Psoas muscle (tissue), 7 donors: ENCODE measurements at regions not wholly inside any gene's neighbourhood (a gene's known extent, or its start where the extent isn't known, plus 50 kb on each side); places are given as distances from the start of the nearest gene placed in this dataset.

Experiments used
- ATAC-seq, 4 donors: fragments of 200-7000 bp; cut with Tn5 transposase; one replicate each; pipeline ENCODE4 v1.9.1; 2020; ENCODE audit warnings: moderate library complexity in 3 of 4, mild to moderate bottlenecking in 2 of 4
- DNase-seq, 2 donors: peaks; one replicate each; pipeline ENCODE4 v3.0.0-alpha.2; 2020
- H3K27ac ChIP-seq: fragments of 200-600 bp; one replicate; pipeline ENCODE4 v1.8.0; 2022
- H3K27me3 ChIP-seq, 3 donors: fragments of 200-600 bp in 1 of 3; one replicate each; pipeline versions ENCODE4 v1.6.1 to v1.8.0; 2013 to 2022; ENCODE audit warnings: low read length in 2 of 3, mild to moderate bottlenecking in 2 of 3, moderate library complexity in 1 of 3; ENCODE audit not compliant: insufficient read depth in 3 of 3
- H3K36me3 ChIP-seq, 2 donors: fragments of 200-600 bp in 1 of 2; one replicate each; pipeline versions ENCODE4 v1.6.1 to v1.8.0; 2013 to 2022; ENCODE audit warnings: low read depth in 1 of 2, mild to moderate bottlenecking in 1 of 2, moderate library complexity in 1 of 2; ENCODE audit not compliant: insufficient read depth in 1 of 2
- H3K4me1 ChIP-seq: fragments of 200-600 bp; one replicate; pipeline ENCODE4 v1.8.0; 2022
- H3K4me3 ChIP-seq: fragments of 200-600 bp; one replicate; pipeline ENCODE4 v1.8.0; 2022; ENCODE audit warnings: mild to moderate bottlenecking
- H3K9me3 ChIP-seq: fragments of 200-600 bp; one replicate; pipeline ENCODE4 v1.8.0; 2022
- WGBS, 3 donors: extraction: QIAGEN DNeasy Blood & Tissue Kit; methylation state at CpG; one replicate each; pipeline versions ENCODE4 v1.1.6 to v1.1.7; 2013; 5-methylcytosine and 5-hydroxymethylcytosine counted together
- intact Hi-C, 2 donors: fragments of 100-400 bp; cut with DNase I; formaldehyde crosslinking; loops; one replicate each; pipeline versions ENCODE4 v1.11.0 to v1.14.2; 2022
- TF ChIP-seq, protein P1 (sequence below): fragments of 200-600 bp; IDR thresholded peaks from one replicate; pipeline ENCODE4 v1.8.0; 2022; ENCODE audit warnings: antibody characterized with exemption
- donor health status: healthy with polysubstance abuse.
- donor health status: DM: no; HTN: no; CAD: no; lungs with moderate emphysema.
- donor health status: Bipolar disorder and iron deficiency.
- donor health status: healthy.
- donor health status: DM: yes; HTN: yes; CAD: no.
- donor health status: DM: no; HTN: no; CAD: no.
- donor health status: DM: yes; HTN: yes; CAD: no.

DNA sequence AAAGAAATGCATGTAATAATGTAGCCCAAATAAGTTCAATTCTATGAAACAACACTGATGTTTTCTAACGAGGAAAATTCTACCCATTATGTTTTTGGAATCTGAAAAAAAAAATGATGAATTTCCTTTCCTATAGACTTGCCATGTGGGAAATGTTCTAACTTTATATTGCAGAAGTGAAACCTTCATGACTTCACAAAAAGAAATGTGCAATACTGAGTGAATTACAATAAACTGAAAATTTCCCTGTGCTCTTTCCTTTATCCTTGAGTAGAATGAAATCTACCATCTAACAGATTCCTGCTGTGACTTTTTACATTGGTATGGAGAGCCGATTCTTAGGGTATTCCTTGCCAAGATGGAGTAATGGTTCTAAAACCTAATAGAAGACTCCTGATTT is 1622.5 kb downstream of the MAT2B start:
- no peak for ATAC-seq
- H3K36me3 ChIP-seq: no peaks in the 10 kb centered on the region
- TF ChIP-seq, protein P1, sequence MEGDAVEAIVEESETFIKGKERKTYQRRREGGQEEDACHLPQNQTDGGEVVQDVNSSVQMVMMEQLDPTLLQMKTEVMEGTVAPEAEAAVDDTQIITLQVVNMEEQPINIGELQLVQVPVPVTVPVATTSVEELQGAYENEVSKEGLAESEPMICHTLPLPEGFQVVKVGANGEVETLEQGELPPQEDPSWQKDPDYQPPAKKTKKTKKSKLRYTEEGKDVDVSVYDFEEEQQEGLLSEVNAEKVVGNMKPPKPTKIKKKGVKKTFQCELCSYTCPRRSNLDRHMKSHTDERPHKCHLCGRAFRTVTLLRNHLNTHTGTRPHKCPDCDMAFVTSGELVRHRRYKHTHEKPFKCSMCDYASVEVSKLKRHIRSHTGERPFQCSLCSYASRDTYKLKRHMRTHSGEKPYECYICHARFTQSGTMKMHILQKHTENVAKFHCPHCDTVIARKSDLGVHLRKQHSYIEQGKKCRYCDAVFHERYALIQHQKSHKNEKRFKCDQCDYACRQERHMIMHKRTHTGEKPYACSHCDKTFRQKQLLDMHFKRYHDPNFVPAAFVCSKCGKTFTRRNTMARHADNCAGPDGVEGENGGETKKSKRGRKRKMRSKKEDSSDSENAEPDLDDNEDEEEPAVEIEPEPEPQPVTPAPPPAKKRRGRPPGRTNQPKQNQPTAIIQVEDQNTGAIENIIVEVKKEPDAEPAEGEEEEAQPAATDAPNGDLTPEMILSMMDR: no peak
- no peak overlapping the region for H3K27ac ChIP-seq
- no peaks in the 10 kb centered on the region for H3K27me3 ChIP-seq
- intact Hi-C loops: no loop called here
- no peaks in the 10 kb centered on the region for H3K4me1 ChIP-seq
- no peak for DNase-seq
- no peaks in the 10 kb centered on the region for H3K9me3 ChIP-seq
- 55 to 70% (median 57%) methylated on average over 2 of the region's 2 CpGs for WGBS, 3 donors
- H3K4me3 ChIP-seq: no peak overlapping the region

DNA sequence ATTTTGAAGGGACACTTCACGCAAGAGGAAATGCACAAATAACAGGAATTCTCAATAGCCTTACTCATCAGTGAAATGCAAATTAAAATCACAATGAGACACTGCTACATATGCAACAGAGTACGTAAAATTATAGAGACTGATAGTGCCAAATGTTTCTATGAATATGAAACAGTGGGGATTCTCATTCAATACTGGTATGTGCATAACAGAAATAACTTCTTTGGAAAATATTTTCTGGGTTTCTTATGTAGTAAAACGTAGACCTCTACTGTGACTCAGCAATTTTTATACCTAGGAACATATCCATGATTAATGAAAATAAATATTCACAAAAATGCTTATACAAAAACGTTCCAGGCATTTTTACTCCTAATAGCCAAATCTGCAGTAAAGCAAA is 1625.2 kb downstream of the MAT2B start:
- Histone ChIP-seq H3K4me3 (no peak overlapping the region), H3K27ac (no peak overlapping the region), H3K27me3 (no peaks in the 10 kb centered on the region), H3K36me3 (no peaks in the 10 kb centered on the region), H3K4me1 (no peaks in the 10 kb centered on the region), H3K9me3 (no peaks in the 10 kb centered on the region)
- 58 to 64% (median 60%) methylated on average over 4 of the region's 4 CpGs for WGBS, 3 donors
- TF ChIP-seq, protein P1: no peak
- no peak for ATAC-seq
- DNase-seq: no peak
- intact Hi-C loops: no loop called here

GRCh38 chr5:165134155-165134554 is 1628.7 kb downstream of the MAT2B start:
- H3K4me1 ChIP-seq: no peaks in the 10 kb centered on the region
- 62 to 68% (median 67%) methylated on average over 6 of the region's 6 CpGs for WGBS, 3 donors
- intact Hi-C loops: no loop called here

DNA sequence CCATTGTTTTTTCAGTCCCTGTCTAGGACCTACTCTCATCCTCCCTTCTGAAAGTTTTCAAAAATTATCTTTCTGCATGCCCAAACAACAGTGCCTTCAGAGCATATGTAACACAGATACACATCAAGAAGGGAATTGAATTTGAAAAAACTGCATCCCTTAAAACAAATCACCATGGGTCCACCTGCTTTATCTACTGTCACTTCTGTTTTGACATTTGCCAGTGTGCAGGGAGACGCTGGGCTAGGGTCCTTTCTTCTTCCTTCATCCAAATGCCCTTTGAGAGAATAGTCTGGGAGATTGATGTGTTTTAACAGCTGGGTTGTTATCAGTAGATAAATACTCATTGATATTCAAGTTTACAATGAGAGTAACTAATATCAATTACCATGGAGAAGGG is 1630.1 kb downstream of the MAT2B start:
- Histone ChIP-seq H3K9me3 (no peaks in the 10 kb centered on the region), H3K27ac (no peak overlapping the region), H3K4me1 (no peaks in the 10 kb centered on the region), H3K36me3 (no peaks in the 10 kb centered on the region), H3K27me3 (no peaks in the 10 kb centered on the region), H3K4me3 (no peak overlapping the region)
- ATAC-seq (no peak), DNase-seq (no peak)
- TF ChIP-seq, protein P1: no peak
- 11 to 16% (median 12%) methylated on average over 1 of the region's 1 CpG for WGBS, 3 donors
- intact Hi-C loops: no loop called here

More at GRCh38 chr5:165134155-165134554, 1628.7 kb downstream of the MAT2B start:
- H3K27ac ChIP-seq: no peak overlapping the region
- DNase-seq (no peak), ATAC-seq (no peak)
- TF ChIP-seq, protein P1: no peak
- H3K36me3 ChIP-seq: no peaks in the 10 kb centered on the region
- no peak overlapping the region for H3K4me3 ChIP-seq
- no peaks in the 10 kb centered on the region for H3K9me3 ChIP-seq
- H3K27me3 ChIP-seq: no peaks in the 10 kb centered on the region

DNA sequence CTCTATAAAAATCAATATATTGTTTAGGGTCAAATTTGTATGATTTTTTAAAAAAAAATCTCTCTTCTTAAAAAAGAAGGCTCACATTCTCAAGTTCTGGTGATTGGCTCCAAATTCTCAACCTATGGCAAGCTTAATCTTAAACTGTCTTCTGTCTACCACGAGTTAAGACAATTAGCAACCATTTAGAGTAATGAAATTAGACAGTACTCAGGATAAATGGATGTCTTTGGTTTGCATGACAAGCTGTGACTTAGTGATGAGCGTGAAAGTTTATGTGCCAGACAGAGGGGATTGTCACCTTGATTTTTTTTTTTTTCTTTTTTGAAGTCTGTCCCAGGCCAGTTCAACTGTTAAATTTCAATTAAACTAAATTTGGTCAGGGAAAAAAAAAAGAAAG is 1632.3 kb downstream of the MAT2B start:
- TF ChIP-seq, protein P1: no peak
- WGBS, 3 donors: 26 to 37% (median 27%) methylated on average over 2 of the region's 2 CpGs
- H3K4me3 ChIP-seq: no peak overlapping the region
- ATAC-seq: no peak
- no peaks in the 10 kb centered on the region for H3K9me3 ChIP-seq
- H3K27me3 ChIP-seq: no peaks in the 10 kb centered on the region
- DNase-seq: no peak
- H3K36me3 ChIP-seq: no peaks in the 10 kb centered on the region
- H3K27ac ChIP-seq: no peak overlapping the region
- no peaks in the 10 kb centered on the region for H3K4me1 ChIP-seq
- intact Hi-C loops: no loop called here
